ENCODE measurements at regions not wholly inside any gene's neighbourhood (a gene's known extent, or its start where the extent isn't known, plus 50 kb on each side); places are given as distances from the start of the nearest gene placed in this dataset.

GRCh38 chr2:7825591-7826312 is 856.1 kb upstream of the ID2 start:
- DNase-seq: no peak

GRCh38 chr2:7826656-7827055 is 855.2 kb upstream of the ID2 start:
- DNase-seq: no peak

GRCh38 chr2:7829241-7829640 is 852.6 kb upstream of the ID2 start:
- no peak for DNase-seq

GRCh38 chr2:7830616-7831015 is 851.2 kb upstream of the ID2 start:
- DNase-seq: no peak

- DNase-seq: no peak
Measured at GRCh38 chr2:7835151-7835550, 846.7 kb upstream of the ID2 start.

- DNase-seq: peak; percentile 64
Measured at GRCh38 chr2:7835693-7836680, 845.9 kb upstream of the ID2 start.

GRCh38 chr2:7837237-7837760 is 844.6 kb upstream of the ID2 start:
- DNase-seq: no peak

- no peak for DNase-seq
Measured at GRCh38 chr2:7838669-7839068, 843.2 kb upstream of the ID2 start.

GRCh38 chr2:7840651-7841380 is 841.0 kb upstream of the ID2 start:
- no peak for DNase-seq

- DNase-seq: no peak
Measured at GRCh38 chr2:7841751-7842150, 840.1 kb upstream of the ID2 start.

GRCh38 chr2:7844414-7844965 is 837.4 kb upstream of the ID2 start:
- no peak for DNase-seq

- DNase-seq: no peak
Measured at GRCh38 chr2:7845332-7845731, 836.5 kb upstream of the ID2 start.

- DNase-seq: no peak
Measured at GRCh38 chr2:7846607-7847006, 835.2 kb upstream of the ID2 start.

GRCh38 chr2:7847321-7847720 is 834.5 kb upstream of the ID2 start:
- DNase-seq: no peak

GRCh38 chr2:7849027-7849426 is 832.8 kb upstream of the ID2 start:
- no peak for DNase-seq

- DNase-seq: no peak
Measured at GRCh38 chr2:7849531-7849930, 832.3 kb upstream of the ID2 start.

GRCh38 chr2:7852546-7852945 is 829.3 kb upstream of the ID2 start:
- no peak for DNase-seq

GRCh38 chr2:7857904-7858303 is 824.0 kb upstream of the ID2 start:
- no peak for DNase-seq

GRCh38 chr2:7858624-7859023 is 823.2 kb upstream of the ID2 start:
- no peak for DNase-seq

GRCh38 chr2:7860693-7861092 is 821.2 kb upstream of the ID2 start:
- DNase-seq: no peak

GRCh38 chr2:7861910-7862702 is 819.8 kb upstream of the ID2 start:
- DNase-seq: no peak

GRCh38 chr2:7866104-7866503 is 815.8 kb upstream of the ID2 start:
- no peak for DNase-seq

Data from NCI-H1092 (cell line).